H1 (cell line): ENCODE measurements at regions not wholly inside any gene's neighbourhood (a gene's known extent, or its start where the extent isn't known, plus 50 kb on each side); places are given as distances from the start of the nearest gene placed in this dataset.

Source experiments
- EZH2 ChIP-seq: fragments of 200-600 bp; sonication (generic); IDR thresholded peaks from 2 replicates; pipeline ENCODE4 v1.7.1; 2012; ENCODE audit warnings: low read depth, mild to moderate bottlenecking, moderate library complexity, low read length, inconsistent platforms; ENCODE audit not compliant: severe bottlenecking
- HDAC6 ChIP-seq: IDR thresholded peaks from one replicate; pipeline ENCODE4 v1.7.1; 2012; ENCODE audit warnings: low read depth, mild to moderate bottlenecking, inconsistent platforms, low read length, moderate library complexity
- JUN ChIP-seq: IDR thresholded peaks from 2 replicates; pipeline ENCODE4 v1.6.1; 2011; ENCODE audit warnings: low read depth, mild to moderate bottlenecking, improper control_type of control experiment, low read length
- KDM5A ChIP-seq: fragments of 200-600 bp; IDR thresholded peaks from 2 replicates; pipeline ENCODE4 v1.7.1; 2012; ENCODE audit warnings: mild to moderate bottlenecking, low read length, inconsistent platforms, mixed read lengths
- RAD21 ChIP-seq, 2 experiments: IDR thresholded peaks in 1 of 2; conservative IDR thresholded peaks in 1 of 2; 2 replicates each; pipeline ENCODE4 v1.6.1; 2011; ENCODE audit warnings: low read depth in 2 of 2, low read length in 2 of 2, improper control_type of control experiment in 1 of 2, inconsistent platforms in 1 of 2, mild to moderate bottlenecking in 1 of 2, moderate library complexity in 1 of 2
- RFX5 ChIP-seq: IDR thresholded peaks from 2 replicates; pipeline ENCODE4 v1.6.1; 2011; ENCODE audit warnings: low read depth, low read length, improper control_type of control experiment, borderline replicate concordance
- TEAD4 ChIP-seq: IDR thresholded peaks from 2 replicates; pipeline ENCODE4 v1.6.1; 2012; ENCODE audit warnings: low read depth, low read length, inconsistent platforms, mixed read lengths
- YY1 ChIP-seq: IDR thresholded peaks from 2 replicates; pipeline ENCODE4 v1.6.1; 2011; ENCODE audit warnings: low read depth, mild to moderate bottlenecking, low read length
- ZNF274 ChIP-seq: IDR thresholded peaks from 2 replicates; pipeline ENCODE4 v1.7.0; 2012; ENCODE audit warnings: low read length, borderline replicate concordance; ENCODE audit errors: extremely low read depth
- TF ChIP-seq, protein P1 (sequence below): fragments of 300-600 bp; sonication (generic); IDR thresholded peaks from 2 replicates; pipeline ENCODE4 v1.7.1; 2012; ENCODE audit warnings: low read length, moderate library complexity, mild to moderate bottlenecking, inconsistent platforms; ENCODE audit not compliant: insufficient replicate concordance
- TF ChIP-seq, protein P2 (sequence below): IDR thresholded peaks from 2 replicates; pipeline ENCODE4 v1.6.1; 2012; ENCODE audit warnings: inconsistent platforms

DNA sequence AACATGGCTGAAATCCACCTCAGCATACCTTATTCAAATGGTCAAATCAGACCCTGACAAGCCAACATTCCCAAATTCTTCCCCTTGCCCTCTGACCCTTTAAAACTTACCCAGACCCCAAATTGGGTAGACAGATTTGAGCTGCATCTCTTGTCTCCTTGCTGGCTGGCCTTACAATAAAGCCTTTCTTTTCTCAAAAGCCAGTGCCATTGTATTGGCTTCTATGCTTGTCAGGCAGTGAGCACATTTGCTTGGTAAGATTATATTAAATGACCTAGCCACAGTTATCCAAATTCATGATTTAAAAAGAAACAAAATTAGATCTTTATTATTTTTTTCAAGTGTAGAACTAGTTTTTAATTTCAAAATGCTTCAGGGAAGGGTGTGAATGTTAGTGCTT lies 67.8 kb upstream of the FAM83B start (continued):
- TF ChIP-seq, protein P1, sequence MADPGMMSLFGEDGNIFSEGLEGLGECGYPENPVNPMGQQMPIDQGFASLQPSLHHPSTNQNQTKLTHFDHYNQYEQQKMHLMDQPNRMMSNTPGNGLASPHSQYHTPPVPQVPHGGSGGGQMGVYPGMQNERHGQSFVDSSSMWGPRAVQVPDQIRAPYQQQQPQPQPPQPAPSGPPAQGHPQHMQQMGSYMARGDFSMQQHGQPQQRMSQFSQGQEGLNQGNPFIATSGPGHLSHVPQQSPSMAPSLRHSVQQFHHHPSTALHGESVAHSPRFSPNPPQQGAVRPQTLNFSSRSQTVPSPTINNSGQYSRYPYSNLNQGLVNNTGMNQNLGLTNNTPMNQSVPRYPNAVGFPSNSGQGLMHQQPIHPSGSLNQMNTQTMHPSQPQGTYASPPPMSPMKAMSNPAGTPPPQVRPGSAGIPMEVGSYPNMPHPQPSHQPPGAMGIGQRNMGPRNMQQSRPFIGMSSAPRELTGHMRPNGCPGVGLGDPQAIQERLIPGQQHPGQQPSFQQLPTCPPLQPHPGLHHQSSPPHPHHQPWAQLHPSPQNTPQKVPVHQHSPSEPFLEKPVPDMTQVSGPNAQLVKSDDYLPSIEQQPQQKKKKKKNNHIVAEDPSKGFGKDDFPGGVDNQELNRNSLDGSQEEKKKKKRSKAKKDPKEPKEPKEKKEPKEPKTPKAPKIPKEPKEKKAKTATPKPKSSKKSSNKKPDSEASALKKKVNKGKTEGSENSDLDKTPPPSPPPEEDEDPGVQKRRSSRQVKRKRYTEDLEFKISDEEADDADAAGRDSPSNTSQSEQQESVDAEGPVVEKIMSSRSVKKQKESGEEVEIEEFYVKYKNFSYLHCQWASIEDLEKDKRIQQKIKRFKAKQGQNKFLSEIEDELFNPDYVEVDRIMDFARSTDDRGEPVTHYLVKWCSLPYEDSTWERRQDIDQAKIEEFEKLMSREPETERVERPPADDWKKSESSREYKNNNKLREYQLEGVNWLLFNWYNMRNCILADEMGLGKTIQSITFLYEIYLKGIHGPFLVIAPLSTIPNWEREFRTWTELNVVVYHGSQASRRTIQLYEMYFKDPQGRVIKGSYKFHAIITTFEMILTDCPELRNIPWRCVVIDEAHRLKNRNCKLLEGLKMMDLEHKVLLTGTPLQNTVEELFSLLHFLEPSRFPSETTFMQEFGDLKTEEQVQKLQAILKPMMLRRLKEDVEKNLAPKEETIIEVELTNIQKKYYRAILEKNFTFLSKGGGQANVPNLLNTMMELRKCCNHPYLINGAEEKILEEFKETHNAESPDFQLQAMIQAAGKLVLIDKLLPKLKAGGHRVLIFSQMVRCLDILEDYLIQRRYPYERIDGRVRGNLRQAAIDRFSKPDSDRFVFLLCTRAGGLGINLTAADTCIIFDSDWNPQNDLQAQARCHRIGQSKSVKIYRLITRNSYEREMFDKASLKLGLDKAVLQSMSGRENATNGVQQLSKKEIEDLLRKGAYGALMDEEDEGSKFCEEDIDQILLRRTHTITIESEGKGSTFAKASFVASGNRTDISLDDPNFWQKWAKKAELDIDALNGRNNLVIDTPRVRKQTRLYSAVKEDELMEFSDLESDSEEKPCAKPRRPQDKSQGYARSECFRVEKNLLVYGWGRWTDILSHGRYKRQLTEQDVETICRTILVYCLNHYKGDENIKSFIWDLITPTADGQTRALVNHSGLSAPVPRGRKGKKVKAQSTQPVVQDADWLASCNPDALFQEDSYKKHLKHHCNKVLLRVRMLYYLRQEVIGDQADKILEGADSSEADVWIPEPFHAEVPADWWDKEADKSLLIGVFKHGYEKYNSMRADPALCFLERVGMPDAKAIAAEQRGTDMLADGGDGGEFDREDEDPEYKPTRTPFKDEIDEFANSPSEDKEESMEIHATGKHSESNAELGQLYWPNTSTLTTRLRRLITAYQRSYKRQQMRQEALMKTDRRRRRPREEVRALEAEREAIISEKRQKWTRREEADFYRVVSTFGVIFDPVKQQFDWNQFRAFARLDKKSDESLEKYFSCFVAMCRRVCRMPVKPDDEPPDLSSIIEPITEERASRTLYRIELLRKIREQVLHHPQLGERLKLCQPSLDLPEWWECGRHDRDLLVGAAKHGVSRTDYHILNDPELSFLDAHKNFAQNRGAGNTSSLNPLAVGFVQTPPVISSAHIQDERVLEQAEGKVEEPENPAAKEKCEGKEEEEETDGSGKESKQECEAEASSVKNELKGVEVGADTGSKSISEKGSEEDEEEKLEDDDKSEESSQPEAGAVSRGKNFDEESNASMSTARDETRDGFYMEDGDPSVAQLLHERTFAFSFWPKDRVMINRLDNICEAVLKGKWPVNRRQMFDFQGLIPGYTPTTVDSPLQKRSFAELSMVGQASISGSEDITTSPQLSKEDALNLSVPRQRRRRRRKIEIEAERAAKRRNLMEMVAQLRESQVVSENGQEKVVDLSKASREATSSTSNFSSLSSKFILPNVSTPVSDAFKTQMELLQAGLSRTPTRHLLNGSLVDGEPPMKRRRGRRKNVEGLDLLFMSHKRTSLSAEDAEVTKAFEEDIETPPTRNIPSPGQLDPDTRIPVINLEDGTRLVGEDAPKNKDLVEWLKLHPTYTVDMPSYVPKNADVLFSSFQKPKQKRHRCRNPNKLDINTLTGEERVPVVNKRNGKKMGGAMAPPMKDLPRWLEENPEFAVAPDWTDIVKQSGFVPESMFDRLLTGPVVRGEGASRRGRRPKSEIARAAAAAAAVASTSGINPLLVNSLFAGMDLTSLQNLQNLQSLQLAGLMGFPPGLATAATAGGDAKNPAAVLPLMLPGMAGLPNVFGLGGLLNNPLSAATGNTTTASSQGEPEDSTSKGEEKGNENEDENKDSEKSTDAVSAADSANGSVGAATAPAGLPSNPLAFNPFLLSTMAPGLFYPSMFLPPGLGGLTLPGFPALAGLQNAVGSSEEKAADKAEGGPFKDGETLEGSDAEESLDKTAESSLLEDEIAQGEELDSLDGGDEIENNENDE: no peak
- TF ChIP-seq HDAC6 (no peak), TEAD4 (no peak), KDM5A (no peak), ZNF274 (no peak), RAD21 (IDR thresholded peaks at IDR 0.05 in 1 of 2, conservative IDR thresholded peaks at IDR 0.05 in 1 of 2; ENCODE audit: low read depth in 2 of 2, low read length in 2 of 2) (no peak), YY1 (no peak), RFX5 (no peak), EZH2 (no peak), JUN (no peak)
- TF ChIP-seq, protein P2, sequence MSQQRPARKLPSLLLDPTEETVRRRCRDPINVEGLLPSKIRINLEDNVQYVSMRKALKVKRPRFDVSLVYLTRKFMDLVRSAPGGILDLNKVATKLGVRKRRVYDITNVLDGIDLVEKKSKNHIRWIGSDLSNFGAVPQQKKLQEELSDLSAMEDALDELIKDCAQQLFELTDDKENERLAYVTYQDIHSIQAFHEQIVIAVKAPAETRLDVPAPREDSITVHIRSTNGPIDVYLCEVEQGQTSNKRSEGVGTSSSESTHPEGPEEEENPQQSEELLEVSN: no peak
